ENCODE measurements at regions not wholly inside any gene's neighbourhood (a gene's known extent, or its start where the extent isn't known, plus 50 kb on each side); places are given as distances from the start of the nearest gene placed in this dataset.

GRCh38 chr2:191565647-191566198 lies 112.2 kb upstream of the NABP1 start:
- DNase-seq: no peak

GRCh38 chr2:191566344-191566743 lies 111.6 kb upstream of the NABP1 start:
- peak; percentile 70 to 72 for DNase-seq

GRCh38 chr2:191567206-191567605 lies 110.7 kb upstream of the NABP1 start:
- no peak for DNase-seq

DNA sequence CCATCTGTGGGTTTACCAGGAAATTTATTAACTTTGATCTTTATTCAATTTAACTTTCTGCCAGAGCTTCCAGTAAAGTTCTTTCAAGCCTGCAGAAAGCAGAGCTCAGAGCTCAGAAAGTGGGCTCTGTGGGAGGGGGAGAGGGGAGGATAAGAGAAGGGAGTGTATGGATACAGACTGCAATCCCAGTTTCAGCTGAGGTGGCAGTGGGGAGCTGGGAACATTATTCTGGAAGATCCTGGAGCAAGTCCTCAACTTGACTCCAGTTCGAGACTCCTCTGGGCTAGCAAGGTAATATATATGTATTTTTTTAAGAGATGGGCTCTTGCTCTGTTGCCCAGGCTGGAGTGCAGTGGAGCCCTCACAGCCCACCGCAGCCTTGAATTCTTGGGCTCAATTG lies 108.9 kb upstream of the NABP1 start:
- no peak for DNase-seq

DNA sequence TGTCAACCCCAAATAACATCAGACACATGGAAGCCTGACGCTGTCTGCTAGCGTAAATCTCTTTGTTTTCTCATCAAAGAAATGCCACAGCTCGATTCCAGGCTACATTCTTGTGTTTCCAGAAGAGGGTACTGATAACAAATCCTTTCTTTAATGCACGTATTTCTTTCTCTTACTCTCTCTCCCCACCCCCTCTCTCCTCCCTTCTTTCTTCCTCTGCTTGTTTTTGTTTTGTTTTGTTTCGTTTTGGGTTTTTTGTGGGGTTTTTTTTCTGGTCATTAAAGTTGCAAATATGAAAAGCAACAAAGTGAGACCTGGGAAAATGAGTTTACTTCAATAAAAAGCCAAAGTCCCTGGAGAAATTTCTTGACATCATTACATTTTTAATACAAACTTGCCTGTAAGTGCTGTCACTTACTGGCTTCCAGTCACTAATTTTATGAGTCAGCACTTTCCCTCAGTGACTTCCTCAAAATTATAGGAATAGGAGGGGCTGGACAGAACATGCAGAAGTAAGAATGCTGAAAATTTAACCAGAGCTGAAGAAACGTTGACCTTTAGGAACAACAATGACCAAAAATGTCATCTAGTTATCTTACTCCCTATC lies 106.7 kb upstream of the NABP1 start:
- peak; percentile 35 to 75 for DNase-seq

DNA sequence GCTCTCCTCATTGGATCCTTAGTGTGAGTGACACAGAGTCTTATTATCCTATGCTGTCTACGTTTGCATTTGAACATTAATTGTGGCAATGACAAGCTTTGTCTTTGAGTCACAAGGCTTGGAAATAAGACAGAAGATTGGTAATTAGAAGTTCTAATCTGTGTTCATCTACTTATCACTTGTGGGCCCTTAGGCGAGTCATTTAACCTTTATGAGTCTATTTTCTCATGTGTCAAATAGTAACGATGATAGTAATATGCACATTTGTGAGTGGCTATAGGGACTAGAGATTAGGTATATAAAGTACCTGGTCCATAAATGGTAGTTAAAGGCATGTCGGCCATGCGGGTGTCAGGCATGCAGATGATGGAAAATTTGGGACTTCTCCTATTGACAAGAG lies 105.6 kb upstream of the NABP1 start:
- no peak for DNase-seq

GRCh38 chr2:191573216-191573615 lies 104.7 kb upstream of the NABP1 start:
- DNase-seq: no peak

GRCh38 chr2:191574232-191574631 lies 103.7 kb upstream of the NABP1 start:
- no peak for DNase-seq

DNA sequence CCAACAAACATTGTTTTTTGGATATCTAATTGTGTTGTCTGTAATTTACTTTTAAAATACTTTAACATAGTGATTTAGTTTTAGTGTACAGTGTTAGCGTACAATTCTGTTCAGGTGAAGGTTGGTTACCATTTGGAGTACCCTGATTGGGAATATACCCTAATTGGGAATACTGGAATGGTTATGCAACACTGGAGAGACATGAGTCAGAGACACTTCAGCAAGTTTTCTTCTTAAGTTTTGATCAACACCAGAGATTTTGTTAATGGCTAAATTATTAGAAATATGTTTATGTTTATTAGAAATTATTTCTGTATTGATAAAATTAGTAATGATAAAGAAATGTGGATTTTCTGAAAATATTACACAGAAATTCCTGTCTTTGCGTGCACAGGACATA lies 100.3 kb upstream of the NABP1 start:
- DNase-seq: no peak

- no peak for DNase-seq
Observed at GRCh38 chr2:191578031-191578430, 99.9 kb upstream of the NABP1 start.

GRCh38 chr2:191580581-191580980 lies 97.4 kb upstream of the NABP1 start:
- no peak for DNase-seq

GRCh38 chr2:191581003-191581402 lies 96.9 kb upstream of the NABP1 start:
- no peak for DNase-seq

- no peak for DNase-seq
Observed at GRCh38 chr2:191582355-191582754, 95.6 kb upstream of the NABP1 start.

DNA sequence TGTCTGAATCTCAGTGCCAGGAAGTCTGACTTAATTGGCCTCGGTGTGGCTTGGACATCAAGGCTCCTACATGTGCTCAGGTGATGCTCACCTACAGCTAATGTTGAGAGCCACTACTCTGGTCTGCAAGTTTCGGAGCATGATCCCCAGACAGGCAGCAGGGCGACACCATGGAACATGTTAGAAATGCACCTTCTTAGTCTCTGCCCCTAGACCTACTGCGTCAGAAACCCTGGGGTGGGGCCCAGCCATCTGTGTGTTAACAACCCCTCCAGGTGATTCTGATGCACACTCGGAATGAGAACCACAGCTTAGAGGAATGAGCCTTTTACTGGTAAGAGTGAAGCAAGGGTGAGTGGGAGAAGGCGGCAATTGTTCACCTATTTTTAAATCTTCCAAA lies 86.9 kb upstream of the NABP1 start:
- no peak for DNase-seq

DNA sequence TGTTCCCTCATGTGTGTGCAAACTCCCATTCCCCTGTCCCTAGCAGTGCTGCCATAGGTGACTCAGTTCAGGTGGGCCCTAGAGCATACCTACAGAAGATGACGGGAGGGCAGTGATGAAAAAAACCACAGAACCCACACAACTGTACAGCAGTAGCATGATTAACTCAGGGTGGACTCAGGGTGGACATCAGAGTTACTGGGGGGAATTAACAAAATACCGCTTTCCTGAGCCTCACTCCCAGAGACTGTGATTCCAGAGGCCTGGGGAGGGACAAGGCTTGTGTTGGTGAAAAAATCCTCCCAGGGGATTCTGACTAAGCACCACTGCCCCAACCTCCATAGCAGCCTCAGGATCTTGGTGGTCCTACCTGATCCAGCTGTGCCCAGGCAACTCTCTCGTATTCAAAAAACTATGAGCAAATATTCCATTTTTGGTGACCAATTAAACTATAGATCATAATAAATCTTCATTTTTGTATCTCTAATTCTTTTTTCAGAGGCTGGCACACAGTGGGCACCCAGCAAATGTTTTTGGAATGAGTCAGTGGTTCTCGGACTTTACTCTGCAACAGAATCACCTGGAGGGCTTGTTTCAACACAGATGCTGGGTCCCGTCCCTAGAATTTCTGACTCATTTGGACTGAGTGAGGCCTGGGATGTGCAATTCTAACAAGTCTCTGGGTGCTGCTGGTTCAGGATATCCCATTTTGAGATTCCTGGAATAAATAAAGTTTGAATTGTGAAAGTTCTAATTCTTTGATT lies 84.1 kb upstream of the NABP1 start:
- no peak for DNase-seq

- DNase-seq: no peak
Observed at GRCh38 chr2:191597186-191597751, 80.7 kb upstream of the NABP1 start.

GRCh38 chr2:191598296-191598695 lies 79.6 kb upstream of the NABP1 start:
- DNase-seq: no peak

- no peak for DNase-seq
Observed at GRCh38 chr2:191601060-191601459, 76.9 kb upstream of the NABP1 start.

- DNase-seq: no peak
Observed at GRCh38 chr2:191604154-191604553, 73.8 kb upstream of the NABP1 start.

DNA sequence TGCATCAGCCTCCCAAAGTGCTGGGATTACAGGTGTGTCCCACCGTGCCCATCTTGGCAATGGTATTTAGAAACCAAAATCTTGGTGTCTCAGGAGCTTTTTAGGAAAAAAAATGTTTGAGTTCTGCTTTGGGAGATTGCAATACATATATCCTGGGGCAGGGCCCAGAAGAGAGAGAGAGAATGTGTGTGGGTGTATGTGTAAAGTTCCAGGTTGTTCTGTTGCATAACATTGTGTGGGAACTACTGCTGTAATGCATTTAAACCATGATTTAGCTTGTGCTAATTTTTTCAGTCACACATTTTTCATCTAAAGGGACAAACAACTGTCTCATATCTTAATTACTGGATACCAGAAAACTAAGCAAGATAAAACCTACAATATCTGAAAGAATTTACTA lies 70.8 kb upstream of the NABP1 start:
- no peak for DNase-seq

DNA sequence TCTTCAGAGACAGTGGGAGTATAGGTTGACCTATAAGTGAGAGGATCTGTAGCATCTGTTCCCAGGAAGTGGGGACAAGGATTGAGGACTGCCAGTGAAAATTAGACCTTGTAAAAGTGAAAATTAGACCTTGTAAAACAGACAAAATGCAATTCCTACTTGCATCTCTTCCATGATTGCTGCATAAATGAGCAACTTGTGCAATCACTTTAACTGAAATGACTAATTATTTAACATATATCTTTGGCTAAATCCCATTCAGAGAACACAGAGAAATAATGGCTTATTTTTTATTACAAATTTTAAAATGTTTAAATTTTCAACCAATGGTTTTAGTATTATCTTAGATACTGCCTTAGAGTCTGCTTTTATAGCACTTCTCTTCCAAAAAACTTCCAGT lies 67.2 kb upstream of the NABP1 start:
- DNase-seq: no peak

DNA sequence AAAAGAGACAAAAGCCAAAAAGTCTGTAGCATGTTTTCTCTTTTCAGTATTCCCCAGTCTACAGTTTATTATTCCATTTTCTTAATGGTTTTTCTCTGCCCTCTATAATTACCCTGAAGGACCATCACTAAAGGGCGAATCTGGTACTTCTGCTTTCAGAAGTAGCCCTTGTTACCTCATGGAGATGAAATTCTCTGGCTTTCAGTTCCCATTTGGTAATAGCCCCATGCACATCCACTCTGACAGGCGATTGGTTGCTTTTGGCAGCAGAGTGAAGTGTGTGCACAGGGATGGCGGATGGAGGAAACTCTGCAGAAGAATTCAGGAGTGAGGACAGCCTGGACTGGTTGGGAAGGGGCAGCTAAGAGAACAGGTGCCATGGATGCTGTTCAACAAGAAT lies 66.3 kb upstream of the NABP1 start:
- peak in 1 of 2 donors; percentile 55 for DNase-seq

DNA sequence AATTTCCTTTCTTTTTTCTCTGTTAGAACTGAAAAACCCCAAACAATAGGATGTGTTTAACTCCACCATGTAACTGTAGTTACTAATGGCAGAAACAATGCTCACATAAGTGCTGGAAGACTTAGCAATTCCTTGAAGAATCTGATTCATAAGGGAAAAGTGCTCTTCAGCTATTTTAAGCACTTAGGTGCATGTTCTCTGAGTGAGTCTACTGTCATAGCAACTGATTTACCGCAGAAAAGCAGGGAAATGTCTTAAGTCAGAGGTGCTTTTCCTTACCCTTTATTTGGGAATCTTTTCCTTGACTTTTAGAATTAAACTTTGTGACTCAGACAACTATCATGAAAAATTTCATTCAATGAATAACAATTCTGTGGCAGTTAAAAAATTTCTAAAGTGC lies 65.4 kb upstream of the NABP1 start:
- DNase-seq: no peak

GRCh38 chr2:191614759-191615158 lies 63.2 kb upstream of the NABP1 start:
- no peak for DNase-seq

Measured in CD4-positive, alpha-beta T cell treated with Interleukin-4 for 1 hour (primary cell).